Activated T-cell treated with anti-CD3 and anti-CD28 coated beads, Interleukin-2, amount 50 U/mL, for 4 hours (primary cell): ENCODE measurements at regions not wholly inside any gene's neighbourhood (a gene's known extent, or its start where the extent isn't known, plus 50 kb on each side); places are given as distances from the start of the nearest gene placed in this dataset.
A peak's percentile ranks its signal among the peaks of the same experiment; 100 is the strongest.
"Not testable (repeated sequence)": the region's sequence is repeated elsewhere in the genome, so short reads cannot be mapped to it uniquely, and the experiment has no call there.

ENCODE experiments used
- ATAC-seq, 2 donors: fragments of 200-7000 bp; cut with Tn5 transposase; one replicate each; pipeline ENCODE4 v1.10.0; 2021
- DNase-seq: peaks from one replicate; pipeline ENCODE4 v3.0.0-alpha.2; 2020
- H3K27me3 Mint-ChIP-seq: one replicate; pipeline ENCODE4 v1.8.0; 2021; ENCODE audit warnings: low read depth, mixed read lengths
- H3K36me3 Mint-ChIP-seq: one replicate; pipeline ENCODE4 v1.8.0; 2022; ENCODE audit warnings: mixed read lengths; ENCODE audit not compliant: insufficient read depth
- H3K4me1 Mint-ChIP-seq: one replicate; pipeline ENCODE4 v1.8.0; 2021; ENCODE audit warnings: low read depth, mixed read lengths
- H3K4me3 Mint-ChIP-seq: one replicate; pipeline ENCODE4 v1.8.0; 2021; ENCODE audit warnings: mild to moderate bottlenecking, moderate library complexity, mixed read lengths
- H3K9me3 Mint-ChIP-seq: one replicate; pipeline ENCODE4 v1.8.0; 2021; ENCODE audit warnings: mixed read lengths

DNA sequence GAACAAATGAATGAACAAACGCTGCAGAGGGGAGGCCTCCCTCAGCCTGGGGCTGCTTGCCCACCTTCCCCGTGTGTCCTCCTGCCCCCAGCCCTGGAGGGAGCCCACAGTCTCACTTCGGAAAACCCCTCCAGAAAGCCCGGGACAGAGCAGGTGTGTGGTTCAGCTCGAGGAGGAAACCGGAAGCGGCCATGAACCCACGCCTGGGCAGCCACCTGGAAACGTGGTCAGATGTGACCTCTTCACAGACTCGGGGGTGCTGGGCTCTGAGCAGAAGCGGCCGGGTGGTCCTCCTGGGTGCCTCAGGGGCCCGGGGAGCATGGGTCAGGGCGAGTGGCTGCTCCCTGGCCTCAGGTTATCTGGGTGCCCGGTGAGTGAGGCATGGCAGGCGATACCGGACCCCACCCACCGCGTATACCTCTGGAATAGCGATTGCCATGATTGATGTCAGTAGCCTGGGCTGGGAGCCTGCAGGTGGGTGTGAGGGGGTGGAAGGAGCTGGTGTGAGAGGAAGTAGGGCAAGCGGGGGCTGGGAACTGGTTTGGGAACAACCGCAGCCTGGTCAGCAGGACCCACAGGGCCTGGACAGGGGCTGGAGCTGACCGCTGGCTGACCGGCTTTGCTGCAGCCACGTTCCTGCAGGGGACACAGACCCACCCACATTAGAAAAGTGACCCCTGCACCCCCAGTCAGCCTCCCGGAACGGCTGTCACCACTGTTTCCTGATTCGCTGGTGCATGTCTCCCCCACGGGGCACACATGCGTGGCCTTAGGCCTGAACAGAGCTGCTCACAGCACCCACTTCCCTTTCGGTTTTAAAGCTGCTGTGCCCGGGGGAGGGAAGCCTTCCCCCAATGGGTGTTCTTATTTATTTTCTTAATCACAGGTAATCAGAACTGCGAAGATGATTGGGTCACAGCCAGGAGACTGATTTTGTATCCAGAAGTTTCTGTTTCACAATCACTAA is 5465.1 kb upstream of the TPTE start:
- H3K9me3 Mint-ChIP-seq = not testable (repeated sequence)

DNA sequence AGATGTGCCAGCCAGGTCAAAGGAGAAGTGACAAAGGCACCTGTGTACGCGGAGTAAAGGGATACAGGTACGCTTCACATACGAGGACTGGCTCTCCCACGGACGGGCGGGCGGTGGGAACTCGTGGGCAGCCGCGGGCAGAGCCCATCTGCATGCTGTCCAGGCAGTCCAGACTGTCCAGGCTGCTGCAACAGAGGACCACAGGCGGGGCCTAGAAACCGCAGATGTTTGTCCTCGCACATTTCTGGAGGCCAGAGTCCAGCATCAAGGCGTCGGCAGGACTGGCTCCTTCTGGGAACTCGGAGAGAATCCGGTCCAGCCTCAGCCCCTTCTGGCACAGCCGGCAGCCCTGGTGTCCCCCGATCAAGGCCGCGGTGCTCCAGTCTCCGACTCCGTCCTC is 5464.3 kb upstream of the TPTE start:
- not testable (repeated sequence) for H3K36me3 Mint-ChIP-seq, H3K9me3 Mint-ChIP-seq, H3K27me3 Mint-ChIP-seq, DNase-seq, H3K4me3 Mint-ChIP-seq, H3K4me1 Mint-ChIP-seq, ATAC-seq

More for the DNA sequence above, 5465.1 kb upstream of the TPTE start:
- not testable (repeated sequence) for DNase-seq, H3K4me1 Mint-ChIP-seq, H3K36me3 Mint-ChIP-seq, H3K27me3 Mint-ChIP-seq, H3K4me3 Mint-ChIP-seq
- ATAC-seq = peak; percentile 71 to 79

DNA sequence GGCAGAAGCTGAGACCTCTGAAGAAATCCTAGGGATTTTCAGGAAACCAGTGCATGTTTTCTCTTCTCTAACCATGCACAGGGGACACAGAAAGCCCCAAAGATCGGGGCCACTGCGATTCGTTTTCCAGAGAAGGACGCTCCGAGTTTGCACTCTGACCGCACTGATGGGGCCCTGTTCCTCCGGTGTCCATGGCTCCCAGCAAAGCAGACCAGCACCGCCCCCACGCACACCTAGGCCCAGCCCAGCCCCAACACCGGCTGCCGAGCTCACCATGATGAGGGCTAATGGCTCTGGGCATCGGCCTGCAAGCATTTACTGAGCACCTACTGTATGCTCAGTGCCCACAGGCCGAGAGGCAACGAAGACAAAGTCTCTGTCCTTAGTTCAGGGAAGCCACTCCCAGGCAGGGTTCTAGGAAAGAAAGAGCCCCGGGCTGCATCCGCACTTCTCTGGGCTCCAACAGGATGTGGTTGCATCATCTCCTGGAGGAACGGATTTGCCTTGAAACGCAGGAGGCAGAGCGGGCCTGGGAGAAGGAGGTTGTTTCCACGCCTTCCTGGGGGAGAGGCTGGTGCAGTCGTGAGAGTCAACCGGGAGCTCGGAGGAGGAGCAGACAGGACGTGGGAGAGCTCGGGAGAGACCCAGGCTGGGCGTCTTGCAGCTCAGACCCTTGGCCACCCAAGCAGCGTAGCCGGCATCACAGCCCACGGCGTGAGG is 5460.9 kb upstream of the TPTE start:
- not testable (repeated sequence) for H3K4me1 Mint-ChIP-seq, ATAC-seq, H3K9me3 Mint-ChIP-seq, DNase-seq, H3K36me3 Mint-ChIP-seq, H3K27me3 Mint-ChIP-seq, H3K4me3 Mint-ChIP-seq

DNA sequence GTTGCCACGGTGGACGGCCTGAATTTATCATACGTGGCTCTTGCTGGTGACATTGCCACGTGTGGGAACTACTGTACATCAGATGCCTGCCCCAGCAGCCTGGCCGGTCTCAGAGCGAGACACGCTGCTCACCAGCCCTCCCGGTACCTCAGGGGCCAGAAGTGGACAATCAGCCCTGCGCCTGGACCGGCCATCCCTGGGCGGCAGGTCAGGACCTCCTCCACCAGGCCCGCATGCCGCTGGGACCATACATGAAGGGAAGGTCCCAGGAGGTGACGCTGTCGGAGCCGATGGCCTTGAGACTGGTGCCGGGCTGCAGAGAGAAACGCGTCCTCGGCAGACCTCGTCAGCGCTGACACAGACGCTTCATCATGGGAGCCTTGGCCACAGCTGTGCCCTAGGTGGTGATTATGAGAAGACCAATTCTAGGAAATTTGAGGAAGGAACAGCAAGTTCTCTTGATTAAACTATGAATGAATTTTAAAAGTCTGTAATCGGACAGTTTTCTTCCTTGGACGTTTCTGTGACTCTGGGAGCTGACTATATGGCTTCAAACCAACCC is 5456.7 kb upstream of the TPTE start:
- not testable (repeated sequence) for ATAC-seq, H3K36me3 Mint-ChIP-seq, H3K4me3 Mint-ChIP-seq, H3K27me3 Mint-ChIP-seq, H3K9me3 Mint-ChIP-seq, DNase-seq, H3K4me1 Mint-ChIP-seq

DNA sequence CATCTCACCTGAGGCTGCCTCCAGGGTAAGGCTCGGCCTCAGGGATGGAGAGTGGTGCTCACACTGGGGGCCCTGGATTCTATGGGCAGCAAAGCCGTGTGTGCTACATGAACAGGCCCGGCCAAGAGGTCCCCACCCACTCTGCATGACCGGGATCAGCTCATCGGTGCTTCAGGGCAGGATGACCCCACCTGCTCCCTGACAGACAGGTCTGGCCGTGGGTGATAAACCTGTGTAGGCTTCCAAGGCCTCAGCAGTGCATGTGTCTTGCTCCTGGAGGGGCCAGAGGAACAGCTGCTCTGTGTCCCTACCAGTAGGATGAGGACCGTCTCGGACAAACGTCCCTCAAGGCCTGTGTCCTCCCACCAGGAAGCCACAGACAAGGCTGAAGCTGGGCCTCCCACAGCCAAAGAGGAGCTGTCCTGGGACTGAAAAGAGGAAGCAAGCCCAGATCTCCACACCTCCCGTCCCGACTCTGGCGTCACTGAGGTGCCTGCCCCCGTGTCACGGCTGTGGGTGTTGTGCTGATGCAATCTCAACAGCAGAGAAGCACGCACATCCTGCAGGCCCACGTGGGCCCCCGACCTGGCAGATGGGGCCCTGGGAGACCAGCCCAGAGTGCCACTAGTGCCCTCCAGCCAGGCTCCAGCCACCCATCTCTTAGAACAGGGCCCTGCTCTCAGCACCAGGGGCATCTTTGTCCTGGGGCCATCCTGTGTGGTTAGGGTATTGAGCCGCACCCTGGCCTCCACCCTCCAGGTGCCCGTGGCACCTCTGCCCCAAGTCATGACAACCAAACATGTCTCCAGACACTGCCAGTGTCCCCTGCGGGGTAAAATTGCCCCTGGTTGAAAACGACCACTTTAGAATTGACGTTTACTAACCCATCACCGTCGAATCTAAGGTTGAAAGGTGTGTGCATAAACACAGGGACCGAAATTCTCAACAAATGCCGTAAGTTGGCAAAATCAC is 5455.9 kb upstream of the TPTE start:
- H3K4me1 Mint-ChIP-seq, H3K36me3 Mint-ChIP-seq, H3K27me3 Mint-ChIP-seq, H3K4me3 Mint-ChIP-seq, H3K9me3 Mint-ChIP-seq: not testable (repeated sequence)
- ATAC-seq (peak; percentile 94 to 97), DNase-seq (peak; percentile 71)

DNA sequence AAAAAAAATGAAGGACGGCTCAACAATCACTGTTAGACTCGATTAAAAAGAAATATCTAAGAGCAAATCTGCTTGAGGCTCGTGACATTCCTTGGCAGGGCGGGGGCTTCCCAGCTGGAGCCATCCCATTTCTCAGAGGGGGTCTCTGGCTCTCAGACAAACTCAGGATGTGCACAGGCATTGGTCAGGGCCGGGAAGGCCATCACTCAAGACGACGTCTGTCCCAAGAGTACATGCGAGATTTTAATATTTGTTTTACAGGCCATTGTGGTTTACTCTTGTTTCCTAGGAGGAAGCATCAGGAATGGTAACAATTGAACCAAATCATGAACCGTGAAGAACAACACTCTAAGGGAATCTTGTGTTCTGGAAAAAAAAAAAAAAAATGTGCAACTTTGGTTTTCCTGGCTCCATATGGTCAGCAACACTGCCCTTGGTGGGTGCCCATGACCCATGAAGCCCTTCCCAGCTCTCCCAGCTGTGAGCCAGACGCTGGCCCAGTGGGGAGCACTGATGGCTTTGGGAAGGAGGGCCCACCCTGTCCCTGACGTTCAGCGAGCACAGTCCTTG is 5454.6 kb upstream of the TPTE start:
- H3K4me1 Mint-ChIP-seq, H3K9me3 Mint-ChIP-seq: not testable (repeated sequence)

DNA sequence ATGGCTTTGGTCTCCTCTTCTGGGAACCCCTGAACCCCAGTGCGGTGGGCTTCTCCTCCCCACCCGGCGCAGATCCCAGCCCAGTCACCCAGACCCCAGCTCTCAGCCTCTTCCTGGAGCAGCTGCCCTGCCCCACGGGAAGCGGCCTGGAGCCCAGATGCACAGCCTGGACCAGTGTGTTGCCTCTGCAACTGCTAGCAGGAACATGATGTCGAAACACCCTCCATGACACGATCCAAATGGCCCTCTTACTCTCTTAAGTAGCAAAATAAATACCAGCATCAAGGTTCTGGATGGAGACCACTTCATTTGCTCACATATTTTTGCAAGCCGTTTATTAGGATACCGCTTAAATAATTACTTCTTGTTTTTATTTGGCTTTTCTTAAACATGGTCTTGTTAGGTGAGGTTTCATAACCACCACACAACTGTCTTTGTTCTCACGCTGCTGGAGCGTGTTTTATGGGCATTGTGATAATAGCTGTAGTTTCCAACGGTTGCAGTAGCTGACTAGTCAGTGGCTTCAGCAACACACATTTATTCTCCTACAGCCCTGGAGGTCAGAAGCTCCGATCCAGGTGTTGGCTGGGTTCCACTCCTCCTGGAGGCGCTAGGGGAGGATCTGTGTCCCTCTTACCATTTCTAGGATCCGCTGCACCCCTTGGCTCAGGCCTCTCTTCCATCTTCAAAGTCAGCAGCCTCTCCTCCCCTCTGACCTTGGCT is 5453.9 kb upstream of the TPTE start:
- not testable (repeated sequence) for H3K9me3 Mint-ChIP-seq, H3K4me1 Mint-ChIP-seq, ATAC-seq, H3K36me3 Mint-ChIP-seq, H3K27me3 Mint-ChIP-seq, DNase-seq, H3K4me3 Mint-ChIP-seq

More for the DNA sequence above, 5454.6 kb upstream of the TPTE start:
- H3K36me3 Mint-ChIP-seq, DNase-seq, H3K27me3 Mint-ChIP-seq, ATAC-seq, H3K4me3 Mint-ChIP-seq: not testable (repeated sequence)

DNA sequence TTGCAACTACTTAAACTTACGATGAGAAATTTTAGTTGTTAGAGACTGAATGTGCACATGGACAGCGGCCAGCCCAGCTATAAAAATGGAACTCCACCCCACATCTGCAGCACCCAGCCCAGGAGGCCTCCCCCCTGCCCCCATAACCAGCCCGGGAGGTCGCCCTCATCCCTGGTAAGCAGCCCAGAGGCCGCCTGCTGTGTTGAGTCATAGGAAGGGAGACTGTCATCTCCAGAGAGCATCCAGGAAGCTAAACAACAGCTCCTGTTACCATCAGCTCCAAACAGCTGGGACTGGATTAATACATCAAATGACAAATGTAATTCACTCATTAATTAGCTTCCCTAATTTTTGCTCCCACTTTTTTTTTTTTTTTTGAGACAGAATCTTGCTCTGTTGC is 5452.7 kb upstream of the TPTE start:
- ATAC-seq, DNase-seq, H3K36me3 Mint-ChIP-seq, H3K27me3 Mint-ChIP-seq, H3K4me1 Mint-ChIP-seq, H3K4me3 Mint-ChIP-seq, H3K9me3 Mint-ChIP-seq: not testable (repeated sequence)

DNA sequence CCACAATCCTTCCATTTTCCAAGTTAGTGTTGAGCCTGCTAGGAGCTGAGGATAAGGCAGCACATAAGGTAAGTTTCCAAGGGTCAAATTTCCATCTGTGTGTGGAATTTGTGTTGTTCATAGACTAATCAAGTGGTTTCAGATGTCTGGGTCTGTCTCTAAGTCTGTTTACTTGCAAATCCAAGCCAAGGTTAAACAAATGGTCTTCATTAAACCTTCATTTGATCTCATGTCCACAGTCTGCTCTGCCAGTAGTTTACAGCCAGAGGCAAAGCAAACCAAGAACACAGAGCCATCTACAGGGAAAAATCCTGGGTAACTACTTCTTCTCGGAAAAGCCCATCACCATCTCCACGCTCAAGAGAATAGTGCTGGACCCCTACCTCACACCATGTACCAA is 5450.2 kb upstream of the TPTE start:
- not testable (repeated sequence) for H3K27me3 Mint-ChIP-seq, H3K36me3 Mint-ChIP-seq, H3K4me1 Mint-ChIP-seq, H3K4me3 Mint-ChIP-seq, H3K9me3 Mint-ChIP-seq, DNase-seq, ATAC-seq

DNA sequence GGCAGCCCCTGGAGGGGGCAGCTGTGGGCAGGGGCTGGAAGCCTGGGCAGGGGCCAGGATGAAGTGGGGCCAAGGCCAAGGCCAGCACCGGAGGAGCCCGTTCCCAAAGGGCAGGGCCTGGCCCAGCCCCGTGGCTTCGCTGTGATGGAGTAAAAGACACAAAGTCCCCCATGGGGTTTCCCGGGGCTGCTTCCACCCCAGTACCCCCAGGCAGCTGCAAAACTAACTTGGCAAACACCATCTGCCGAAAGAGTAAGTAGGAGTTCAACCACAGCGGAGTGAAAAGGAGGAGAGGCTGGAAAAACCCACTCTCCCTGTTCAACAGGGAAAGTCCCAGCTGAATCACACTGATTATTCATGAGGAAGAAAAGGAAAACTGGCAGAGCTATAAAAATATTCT is 5444.5 kb upstream of the TPTE start:
- H3K36me3 Mint-ChIP-seq, H3K4me3 Mint-ChIP-seq, DNase-seq, H3K27me3 Mint-ChIP-seq, H3K4me1 Mint-ChIP-seq, H3K9me3 Mint-ChIP-seq: not testable (repeated sequence)
- peak in 1 of 2 donors; percentile 35 for ATAC-seq

DNA sequence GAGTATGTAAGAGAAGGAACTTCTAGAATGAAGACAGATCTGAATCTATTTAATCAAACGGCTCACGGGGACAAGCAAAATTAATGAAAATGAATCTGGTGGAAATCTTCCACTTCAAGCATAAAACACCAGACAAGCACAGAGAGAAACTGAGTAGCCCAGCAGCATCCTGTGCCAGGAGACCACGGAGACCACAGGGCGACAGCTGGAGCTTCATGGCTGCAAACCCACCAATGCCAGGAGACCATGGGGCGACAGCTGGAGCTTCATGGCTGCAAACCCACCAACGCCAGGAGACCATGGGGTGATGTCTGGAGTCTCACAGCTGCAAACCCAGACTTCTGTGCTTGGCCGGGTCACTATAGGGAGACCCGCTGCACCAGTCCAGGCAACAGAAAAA is 5442.0 kb upstream of the TPTE start:
- not testable (repeated sequence) for H3K4me3 Mint-ChIP-seq, H3K9me3 Mint-ChIP-seq, H3K36me3 Mint-ChIP-seq, H3K27me3 Mint-ChIP-seq, ATAC-seq, DNase-seq, H3K4me1 Mint-ChIP-seq

DNA sequence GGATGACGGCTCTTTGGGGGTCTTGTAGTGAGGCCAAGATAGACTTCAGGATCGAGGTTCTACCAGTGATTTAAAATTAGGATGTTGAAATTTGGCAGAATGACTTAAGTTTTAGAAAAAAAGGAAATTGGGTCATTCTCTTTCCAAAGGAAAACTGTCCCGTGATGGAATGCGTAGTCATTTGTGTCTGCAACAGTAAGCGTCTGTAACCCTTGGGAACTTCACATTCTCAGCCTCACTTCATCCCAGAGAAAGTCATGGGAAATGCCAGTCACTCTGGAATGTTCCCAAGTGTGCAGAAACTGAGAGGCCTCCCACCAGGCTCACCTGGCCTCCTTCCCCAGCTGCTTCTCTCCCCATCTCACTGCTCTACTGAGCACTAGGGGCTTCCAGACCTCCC is 5441.4 kb upstream of the TPTE start:
- not testable (repeated sequence) for ATAC-seq, H3K9me3 Mint-ChIP-seq, H3K4me1 Mint-ChIP-seq, DNase-seq, H3K27me3 Mint-ChIP-seq, H3K36me3 Mint-ChIP-seq, H3K4me3 Mint-ChIP-seq

DNA sequence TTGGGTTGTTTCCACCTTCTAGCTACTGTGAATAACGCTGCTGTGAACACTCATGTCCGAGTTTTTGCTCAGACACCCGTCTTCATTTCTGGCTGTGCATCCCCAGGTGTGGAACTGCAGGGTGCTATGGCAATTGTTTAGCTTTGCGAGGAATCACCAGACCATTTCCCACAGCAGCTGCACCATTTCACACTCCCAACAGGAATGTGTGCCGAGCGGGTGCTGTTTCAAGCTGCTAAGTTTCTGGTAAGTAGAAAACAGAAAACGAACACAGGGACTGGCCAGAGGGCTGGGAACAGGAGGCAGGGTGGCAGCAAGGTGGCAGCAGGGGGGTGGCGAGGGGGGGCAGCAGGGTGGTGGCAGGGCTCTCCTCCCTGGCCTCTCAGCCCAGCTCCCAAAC is 5437.1 kb upstream of the TPTE start:
- H3K27me3 Mint-ChIP-seq, H3K9me3 Mint-ChIP-seq, H3K4me1 Mint-ChIP-seq, ATAC-seq, H3K4me3 Mint-ChIP-seq, H3K36me3 Mint-ChIP-seq, DNase-seq: not testable (repeated sequence)
